Fibroblast of pulmonary artery (primary cell): ENCODE measurements at regions not wholly inside any gene's neighbourhood (a gene's known extent, or its start where the extent isn't known, plus 50 kb on each side); places are given as distances from the start of the nearest gene placed in this dataset.

Experiments used
- DNase-seq: peaks from one replicate; pipeline ENCODE4 v3.0.0-alpha.2; 2010; ENCODE audit warnings: low read depth
- H3K4me3 ChIP-seq: replicated peaks from 2 replicates; pipeline ENCODE4 v1.5.1; 2011; ENCODE audit warnings: low read depth, mild to moderate bottlenecking, control low read depth, low read length, moderate library complexity
- TF ChIP-seq, protein P1 (sequence below): IDR thresholded peaks from 2 replicates; pipeline ENCODE4 v1.5.1; 2011; ENCODE audit warnings: mild to moderate bottlenecking, control low read depth, low read length, inconsistent platforms; ENCODE audit errors: missing control alignments

DNA sequence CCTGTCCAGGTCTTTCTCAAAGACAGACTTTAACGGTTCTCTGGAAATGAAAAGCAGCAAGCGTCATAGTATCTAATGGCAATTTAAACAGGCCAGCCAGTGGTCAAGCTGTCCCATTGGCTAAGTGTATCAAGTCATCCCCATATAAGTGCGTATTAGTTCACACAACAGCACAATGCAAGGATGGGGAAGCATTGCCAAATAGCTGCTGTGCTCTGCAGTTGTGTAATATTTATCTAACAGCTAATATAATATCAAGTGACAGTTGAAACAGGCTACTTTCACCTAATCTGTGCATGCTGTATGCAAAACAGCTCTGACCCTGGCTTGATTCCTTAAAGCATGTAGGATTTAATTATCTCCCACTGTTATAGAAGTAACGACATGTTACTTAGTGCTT, 134.8 kb upstream of the PPARGC1A start:
- DNase-seq: peak; percentile 53
- no peak overlapping the region for H3K4me3 ChIP-seq
- TF ChIP-seq, protein P1, sequence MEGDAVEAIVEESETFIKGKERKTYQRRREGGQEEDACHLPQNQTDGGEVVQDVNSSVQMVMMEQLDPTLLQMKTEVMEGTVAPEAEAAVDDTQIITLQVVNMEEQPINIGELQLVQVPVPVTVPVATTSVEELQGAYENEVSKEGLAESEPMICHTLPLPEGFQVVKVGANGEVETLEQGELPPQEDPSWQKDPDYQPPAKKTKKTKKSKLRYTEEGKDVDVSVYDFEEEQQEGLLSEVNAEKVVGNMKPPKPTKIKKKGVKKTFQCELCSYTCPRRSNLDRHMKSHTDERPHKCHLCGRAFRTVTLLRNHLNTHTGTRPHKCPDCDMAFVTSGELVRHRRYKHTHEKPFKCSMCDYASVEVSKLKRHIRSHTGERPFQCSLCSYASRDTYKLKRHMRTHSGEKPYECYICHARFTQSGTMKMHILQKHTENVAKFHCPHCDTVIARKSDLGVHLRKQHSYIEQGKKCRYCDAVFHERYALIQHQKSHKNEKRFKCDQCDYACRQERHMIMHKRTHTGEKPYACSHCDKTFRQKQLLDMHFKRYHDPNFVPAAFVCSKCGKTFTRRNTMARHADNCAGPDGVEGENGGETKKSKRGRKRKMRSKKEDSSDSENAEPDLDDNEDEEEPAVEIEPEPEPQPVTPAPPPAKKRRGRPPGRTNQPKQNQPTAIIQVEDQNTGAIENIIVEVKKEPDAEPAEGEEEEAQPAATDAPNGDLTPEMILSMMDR: no peak

GRCh38 chr4:24024157-24024556, 134.3 kb upstream of the PPARGC1A start:
- TF ChIP-seq, protein P1: no peak
- DNase-seq: peak; percentile 40
- H3K4me3 ChIP-seq: no peak overlapping the region

GRCh38 chr4:24015782-24016181, 125.9 kb upstream of the PPARGC1A start:
- TF ChIP-seq, protein P1: no peak
- H3K4me3 ChIP-seq: no peak overlapping the region
- DNase-seq: no peak

DNA sequence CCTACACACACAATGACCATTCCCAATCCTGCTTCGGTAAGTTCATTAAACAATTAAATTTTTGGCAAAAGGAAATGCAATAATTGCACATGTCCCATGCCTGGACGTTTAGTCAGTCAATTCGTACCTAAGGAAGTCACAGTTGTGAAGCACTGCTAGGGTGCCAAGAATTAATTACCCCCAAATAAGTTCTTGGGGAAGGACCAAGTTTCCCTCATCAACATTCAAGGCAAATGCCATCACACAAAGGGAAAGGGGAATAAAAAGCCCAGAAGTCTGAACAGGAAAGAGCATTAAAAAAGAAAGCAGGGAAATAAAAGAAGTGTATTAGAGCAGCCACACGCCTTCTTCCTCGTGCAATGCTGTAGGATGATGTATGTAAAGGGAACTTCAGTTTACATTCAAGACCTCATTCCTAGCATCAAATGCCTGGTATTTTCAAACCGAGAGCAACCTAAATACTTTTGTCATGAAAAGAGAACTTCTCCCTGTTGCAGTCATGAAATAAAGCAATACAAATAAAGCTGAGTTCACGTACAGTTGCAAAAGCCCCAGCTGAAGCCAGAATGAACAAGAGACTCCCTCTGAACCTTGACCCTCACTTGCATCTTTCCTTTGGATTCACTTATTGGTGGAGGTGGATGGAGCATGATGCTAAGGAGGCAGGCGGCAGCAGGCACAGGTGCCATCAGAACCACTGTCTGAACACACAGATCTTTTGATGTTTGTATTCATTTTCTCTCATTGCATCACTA, 124.0 kb upstream of the PPARGC1A start:
- no peak for DNase-seq
- no peak overlapping the region for H3K4me3 ChIP-seq
- TF ChIP-seq, protein P1: no peak

DNA sequence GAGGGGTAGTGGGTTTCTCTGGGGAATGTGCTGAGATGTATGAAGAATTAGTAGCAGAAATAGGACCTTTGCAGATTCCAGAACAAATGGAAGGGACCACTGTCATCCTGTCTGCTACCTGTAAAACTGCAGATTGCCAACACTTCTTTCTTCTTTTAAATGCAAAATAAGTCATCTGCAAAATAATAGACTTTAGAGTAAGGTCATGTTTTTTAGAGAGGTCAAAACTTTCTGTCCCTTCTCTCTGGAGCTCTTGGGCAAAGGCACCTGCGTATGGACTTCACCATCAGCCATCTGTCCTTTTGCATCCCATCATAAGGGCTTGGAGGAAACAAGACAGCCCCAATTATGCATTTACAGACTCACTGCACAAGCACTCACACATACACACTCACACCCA, 121.1 kb upstream of the PPARGC1A start:
- DNase-seq: no peak
- TF ChIP-seq, protein P1: no peak
- H3K4me3 ChIP-seq: no peak overlapping the region

- H3K4me3 ChIP-seq: no peak overlapping the region
- TF ChIP-seq, protein P1: no peak
- DNase-seq: no peak
Observed at GRCh38 chr4:24010573-24010972, 120.7 kb upstream of the PPARGC1A start.

DNA sequence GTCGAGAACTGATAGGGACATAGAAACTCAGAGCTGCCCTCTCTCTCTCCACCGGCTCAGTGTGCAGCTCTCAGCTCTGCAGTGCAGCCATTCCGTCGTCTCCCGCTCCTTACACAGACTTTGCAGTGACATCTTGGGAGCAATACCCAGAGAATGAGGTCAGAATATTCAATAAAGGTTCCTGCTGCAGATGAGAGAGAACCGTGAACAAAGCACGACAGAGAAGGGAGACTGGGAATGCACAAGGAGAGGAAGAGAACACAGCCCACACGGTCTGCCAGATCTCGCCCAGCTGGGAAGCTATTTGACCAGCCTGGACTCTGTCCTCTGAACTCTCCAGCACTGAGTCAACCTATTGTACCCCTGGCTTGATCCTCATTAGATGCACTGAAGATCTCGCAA, 118.0 kb upstream of the PPARGC1A start:
- no peak for DNase-seq
- TF ChIP-seq, protein P1: no peak

More for the DNA sequence above, 118.0 kb upstream of the PPARGC1A start:
- H3K4me3 ChIP-seq: no peak overlapping the region
